Hematopoietic multipotent progenitor cell (in vitro differentiated cells): ENCODE measurements at regions not wholly inside any gene's neighbourhood (a gene's known extent, or its start where the extent isn't known, plus 50 kb on each side); places are given as distances from the start of the nearest gene placed in this dataset.

Experiments
- DNase-seq, 3 donors: peaks; one replicate each; pipeline ENCODE4 v3.0.0-alpha.2; 2011 to 2015; ENCODE audit warnings: low read depth in 2 of 3, low spot score in 2 of 3

DNA sequence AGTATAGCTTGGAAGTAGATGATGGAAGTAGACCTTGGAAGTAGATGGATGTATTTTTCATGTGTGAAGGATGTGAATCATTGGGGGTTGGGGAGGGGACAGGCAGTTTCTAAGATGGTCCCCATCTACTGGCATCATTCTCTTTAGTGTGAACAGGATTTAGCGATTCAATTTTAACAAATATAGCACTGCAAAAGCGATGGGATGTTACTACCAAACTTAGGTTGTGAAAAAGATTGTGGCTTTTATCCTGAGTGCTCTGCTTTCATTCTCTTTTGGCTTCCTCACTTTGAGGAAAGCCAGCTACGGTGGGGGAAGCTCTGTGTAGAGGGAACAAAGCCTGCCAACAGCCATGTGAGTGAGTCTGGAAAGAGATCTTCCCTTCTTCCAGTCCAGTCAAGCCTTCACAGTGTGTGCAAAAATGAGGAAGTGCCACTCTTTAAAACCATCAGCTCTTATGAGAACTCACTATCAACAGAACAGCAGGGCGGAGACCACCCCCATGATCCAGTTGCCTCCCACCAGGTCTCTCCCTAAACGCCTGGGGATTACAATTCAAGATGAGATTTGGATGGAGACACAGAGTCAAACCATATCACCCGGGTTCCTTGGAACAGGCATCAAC is 441.4 kb downstream of the SH3GL2 start:
- DNase-seq: no peak

DNA sequence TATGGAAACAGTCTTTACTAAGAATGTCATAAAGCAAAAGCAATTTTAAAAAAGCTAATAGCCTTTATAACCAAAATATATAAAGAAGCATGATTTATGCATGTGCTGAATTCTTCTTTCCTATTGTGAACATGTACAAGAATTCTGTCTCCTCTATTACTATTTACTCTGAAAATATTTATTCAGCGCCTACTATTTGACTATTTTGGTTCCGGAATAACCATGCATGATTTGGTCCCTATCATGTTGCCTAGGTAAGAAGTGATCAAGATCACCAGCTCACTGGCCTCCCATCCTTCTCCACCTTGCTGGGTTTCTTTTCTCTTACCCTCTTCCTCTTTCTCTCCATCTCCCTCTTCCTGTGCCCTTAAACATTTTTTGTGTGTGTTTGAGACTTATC is 443.8 kb downstream of the SH3GL2 start:
- no peak for DNase-seq

DNA sequence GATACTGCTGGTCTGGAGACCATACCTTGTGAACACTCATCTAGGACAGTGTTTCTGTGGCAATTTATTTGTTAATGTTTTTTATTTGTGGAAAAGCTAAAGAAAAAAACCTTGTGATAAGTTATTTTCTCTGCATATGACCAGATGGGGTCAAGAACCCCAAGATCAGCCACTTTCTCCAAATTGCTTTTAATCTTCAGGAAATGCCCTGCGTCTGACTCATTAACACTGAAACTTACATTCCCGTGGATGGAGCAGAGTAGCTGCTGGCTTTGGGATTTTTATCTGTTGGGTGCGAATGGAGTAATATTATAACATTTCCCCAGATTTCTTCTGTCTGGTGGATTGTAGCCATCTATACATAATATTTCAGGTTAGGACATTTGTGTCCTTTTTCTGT is 444.5 kb downstream of the SH3GL2 start:
- no peak for DNase-seq

DNA sequence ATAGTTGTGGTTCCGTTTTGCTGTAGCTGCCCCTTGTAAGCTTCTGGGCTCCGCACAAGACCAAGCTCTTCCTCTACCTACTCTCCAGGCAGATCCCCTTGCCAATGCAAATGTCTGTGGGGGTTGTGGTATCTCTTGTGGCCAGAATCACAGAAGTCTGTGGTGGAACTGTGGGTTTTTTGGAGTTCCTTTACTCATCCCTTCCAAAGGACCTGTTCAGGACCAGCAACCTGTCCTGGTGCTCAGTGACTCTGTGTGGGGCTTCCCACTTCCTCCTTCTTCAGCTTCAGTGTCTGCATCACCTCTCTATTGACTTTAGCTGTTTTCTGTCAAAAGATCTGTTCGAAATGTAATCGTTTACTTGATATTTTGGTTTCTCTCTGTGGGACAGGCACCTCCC is 441.3 kb upstream of the ADAMTSL1 start:
- DNase-seq: no peak

DNA sequence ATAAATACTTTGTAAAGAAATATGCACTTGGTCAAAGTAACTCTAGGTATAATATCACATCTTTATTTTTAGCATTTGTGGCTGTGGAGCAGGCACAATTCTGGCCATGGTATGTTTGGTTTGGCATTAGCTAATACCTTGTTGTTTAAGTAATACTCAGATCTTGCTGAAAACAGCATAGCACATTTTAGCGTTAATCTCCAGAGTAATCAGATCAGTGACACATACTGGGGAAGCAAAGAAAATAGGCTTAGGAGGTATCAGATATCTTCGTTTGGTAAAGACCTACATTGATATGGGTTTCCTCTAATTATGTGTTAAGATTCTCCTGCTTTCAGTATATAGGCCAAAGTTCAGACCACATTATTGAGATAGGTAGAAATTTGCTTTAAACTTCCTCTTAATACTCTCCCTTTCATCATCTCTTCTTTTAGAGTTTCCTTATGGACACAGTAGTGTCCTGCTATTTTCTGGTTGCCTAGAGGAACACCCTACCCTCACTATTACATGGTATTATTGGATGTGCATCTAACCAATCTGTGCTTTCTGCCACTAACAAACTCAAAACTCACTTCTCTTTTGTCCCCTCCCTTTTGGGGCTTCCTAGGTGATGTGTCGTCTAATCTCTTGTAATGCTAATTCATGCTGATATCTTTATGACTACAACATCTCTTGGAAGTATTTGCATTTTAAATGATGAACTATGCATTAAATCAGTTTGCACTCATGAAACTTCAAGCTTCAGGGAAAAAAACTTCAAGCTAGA is 437.3 kb upstream of the ADAMTSL1 start:
- DNase-seq: no peak

DNA sequence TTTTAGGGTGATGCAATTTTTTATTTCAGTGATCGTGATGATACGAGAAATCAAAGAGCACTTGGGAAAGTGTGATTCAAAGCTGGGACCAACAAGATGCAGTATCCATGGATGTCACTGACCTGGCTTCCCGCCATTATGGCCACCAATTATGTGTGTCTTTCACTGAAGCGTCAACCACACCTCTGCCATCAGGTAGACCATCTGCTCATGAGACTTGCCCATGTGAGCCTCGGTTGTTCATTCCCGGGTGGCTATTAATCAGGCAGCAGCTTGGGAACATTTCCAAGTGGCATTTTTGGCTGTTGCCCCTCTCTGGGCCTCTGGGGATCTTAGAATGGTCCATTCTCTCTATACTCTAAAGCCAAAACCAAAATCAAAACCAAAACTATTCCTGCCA is 436.0 kb upstream of the ADAMTSL1 start:
- DNase-seq: no peak

DNA sequence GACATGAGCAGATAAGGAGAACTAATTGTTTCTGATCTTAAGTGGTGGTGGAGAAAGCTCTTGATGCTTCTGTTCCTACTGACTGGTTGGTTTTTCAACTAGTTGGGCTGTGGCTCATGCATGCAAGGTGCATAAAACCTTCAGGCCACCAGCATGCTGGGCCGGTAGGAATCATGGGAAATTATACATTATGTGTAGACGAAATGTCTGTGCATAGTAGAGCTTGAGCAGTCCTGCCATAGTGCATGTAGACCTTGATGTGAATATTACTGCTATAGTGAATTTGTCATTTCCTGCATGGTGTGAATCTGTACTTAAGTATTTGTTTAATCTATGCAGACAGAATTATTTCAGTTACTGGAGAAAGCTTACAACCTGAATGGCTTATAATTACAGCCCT is 433.6 kb upstream of the ADAMTSL1 start:
- DNase-seq: no peak

DNA sequence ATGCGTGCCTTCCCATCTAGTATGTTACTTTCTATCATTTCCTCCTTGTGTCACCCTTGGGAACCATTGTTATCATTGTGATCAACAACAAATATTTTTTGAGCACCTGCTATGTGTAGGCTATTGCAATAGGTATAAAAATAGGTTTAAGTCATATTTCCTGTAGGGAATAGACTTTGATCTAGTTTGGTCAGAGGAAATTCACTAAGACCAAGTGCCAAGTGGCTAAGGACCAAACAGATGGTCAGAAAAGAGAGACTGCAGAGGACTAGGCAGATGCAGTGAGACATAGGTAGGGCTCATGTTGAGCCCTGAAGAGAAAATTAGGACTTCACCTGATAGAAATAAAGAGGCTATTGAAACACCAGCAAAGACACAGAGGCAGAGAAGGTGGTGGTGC is 430.0 kb upstream of the ADAMTSL1 start:
- DNase-seq: no peak

DNA sequence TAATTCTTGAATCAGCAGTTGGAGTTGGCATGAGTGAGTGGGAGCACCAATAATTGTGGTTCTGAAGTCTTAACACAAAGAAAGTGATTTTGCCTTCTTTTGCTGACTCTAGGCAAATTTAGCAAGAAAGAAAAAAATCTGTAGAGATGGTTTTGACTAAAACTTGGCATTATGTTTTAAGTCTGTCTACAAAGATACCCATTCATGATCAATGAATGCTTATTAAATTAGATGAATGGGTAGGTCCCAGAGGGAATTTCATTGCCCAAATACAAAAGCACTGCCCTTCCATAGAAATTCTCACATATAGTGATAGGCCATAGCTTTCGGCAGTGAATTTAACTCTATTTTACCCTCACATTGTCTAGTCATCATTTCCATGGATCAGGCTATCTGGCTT is 428.6 kb upstream of the ADAMTSL1 start:
- no peak for DNase-seq

DNA sequence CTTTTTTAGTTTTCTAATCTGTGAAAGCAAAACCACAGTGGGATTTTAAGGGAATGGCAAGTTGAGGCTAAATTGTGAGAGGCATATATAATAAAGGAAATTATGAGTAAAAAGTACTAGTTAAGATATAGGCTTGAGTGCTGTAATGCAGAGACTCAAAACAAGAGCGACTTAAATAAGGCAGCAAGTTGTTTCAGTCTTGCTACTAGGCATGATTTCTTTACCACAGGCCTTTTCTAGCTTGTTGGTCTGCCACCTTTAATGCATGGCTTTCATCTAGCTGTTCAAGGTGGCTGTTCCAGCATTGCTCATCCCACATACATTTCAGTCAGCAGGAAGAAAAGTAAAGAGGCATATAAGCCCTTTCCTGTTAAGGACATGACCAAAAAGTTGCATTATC is 427.9 kb upstream of the ADAMTSL1 start:
- DNase-seq: no peak

DNA sequence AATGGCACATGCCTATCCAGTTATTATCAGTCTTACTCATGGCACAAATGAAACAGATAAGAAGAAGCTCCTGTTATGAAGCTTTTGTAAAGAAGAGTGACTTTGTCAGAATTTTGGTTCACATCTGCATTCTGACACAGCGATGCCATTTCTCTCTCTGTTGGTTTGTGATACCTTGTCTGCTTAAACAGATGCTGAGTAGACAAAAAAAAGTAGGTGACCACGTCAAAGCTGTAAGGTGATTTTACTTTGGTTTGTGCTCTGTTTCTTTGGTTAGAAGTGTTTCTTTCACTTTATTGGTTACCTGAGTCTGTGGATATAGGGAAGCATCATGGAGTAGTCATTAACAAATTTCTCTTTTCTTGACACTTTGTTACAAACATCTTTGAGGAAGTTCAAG is 422.3 kb upstream of the ADAMTSL1 start:
- DNase-seq: no peak

DNA sequence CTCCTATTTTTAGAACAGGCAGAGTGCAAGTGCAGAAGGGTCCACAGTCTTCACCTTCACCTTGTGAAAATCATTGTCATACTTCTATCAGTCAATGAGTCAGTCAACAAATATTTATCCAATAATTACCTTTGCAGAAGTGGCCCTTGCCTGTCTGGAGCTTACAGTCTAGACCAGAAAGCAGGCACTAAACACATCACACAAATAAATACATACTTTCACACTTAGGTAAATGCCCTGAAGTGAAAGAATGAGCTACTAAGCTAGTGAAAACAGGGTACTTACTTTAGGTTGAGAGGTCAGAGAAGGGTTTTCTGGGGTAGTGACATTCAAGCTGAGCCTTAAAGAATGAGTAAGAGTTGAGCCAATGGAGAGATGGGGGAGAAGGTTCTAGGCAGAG is 421.9 kb upstream of the ADAMTSL1 start:
- DNase-seq: no peak

DNA sequence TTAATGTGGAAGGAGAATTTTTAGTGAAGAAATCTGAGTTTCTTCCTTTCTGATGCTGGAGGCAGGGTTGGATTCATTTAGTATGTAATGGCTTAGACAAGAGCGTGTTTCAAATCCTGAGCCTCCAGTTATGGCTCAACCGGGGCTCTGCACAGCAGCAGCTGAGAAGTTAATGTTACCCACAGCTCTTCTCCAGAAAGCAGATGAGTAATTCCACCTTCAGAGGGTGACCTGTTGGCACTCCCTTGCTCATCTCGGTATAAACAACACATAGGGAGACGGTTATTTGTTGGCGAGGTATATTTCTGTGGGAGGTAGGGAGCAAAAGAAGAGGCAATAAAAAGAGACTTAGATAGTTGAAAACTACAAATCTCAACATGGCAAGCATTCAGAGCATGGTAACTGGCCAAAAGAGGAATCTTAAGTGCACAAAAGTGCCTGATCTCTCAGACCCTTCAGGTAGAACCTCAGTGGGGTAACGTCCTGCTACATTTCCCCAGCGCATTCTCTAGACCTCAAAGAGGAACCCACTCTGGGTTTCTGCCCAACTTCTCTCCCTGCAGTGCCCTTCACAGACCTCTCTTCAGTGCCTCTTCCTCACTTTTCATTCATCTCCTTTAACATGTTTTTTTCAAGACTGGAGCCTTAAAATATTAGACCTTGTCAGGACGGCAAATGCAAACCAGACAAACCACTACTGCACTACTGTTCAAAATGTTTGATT is 417.5 kb upstream of the ADAMTSL1 start:
- no peak for DNase-seq

DNA sequence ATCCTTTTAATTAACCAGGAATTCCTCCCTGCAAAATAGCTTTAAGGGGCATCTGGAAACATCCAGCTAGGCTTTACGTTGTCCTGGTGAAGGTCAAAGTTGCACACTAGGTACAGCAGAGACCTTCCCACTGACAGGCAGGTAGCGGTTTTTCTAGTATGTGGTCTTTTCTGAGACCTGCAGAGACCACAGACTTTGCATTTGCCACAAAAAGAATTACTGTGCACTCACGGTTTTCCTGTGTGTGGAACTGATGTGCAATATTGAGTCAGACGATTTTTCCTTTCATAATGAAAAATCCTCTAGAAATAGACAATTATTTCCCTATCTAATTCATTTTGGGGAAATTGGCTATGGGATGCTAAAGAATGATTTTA is 417.0 kb upstream of the ADAMTSL1 start:
- no peak for DNase-seq

DNA sequence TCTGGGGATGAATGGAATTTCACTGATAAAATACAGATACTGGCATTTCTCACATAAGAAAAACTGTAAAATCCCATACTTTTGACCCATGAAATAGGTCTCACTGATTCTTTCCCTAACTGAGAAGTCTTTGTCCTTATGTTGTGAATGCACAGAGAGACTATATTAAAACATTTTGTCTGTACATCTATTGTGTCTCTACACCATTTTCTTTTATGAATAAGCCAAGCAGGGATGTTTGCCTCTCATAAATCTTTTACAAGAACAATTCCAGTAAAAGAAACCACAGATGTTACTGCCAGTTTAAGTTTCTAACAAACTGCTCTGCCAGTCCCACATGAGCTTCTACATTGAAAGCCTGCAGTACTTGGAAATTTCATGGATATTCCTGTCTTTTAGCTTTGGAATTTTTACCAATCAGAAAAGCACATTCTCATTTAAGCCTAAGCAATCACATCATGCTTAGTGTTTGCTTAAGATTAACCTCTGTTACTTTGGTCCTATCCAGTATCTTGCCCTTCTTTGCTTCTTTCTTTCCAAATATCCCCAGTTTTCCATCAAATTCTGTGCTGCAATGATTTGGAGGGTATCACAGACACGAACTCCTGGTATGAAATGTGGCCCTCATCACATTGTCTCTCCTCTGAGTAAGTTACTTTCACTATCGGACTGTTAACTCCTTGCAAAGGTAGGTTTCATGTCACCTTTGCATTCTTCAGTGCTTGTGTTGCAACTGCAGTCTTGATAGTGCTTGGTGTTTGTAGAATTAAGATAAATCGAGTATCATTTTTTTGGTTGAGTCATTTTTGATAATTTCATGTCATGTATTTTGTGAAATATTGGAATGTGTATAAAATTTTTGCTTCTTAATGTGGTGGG is 415.1 kb upstream of the ADAMTSL1 start:
- no peak for DNase-seq

DNA sequence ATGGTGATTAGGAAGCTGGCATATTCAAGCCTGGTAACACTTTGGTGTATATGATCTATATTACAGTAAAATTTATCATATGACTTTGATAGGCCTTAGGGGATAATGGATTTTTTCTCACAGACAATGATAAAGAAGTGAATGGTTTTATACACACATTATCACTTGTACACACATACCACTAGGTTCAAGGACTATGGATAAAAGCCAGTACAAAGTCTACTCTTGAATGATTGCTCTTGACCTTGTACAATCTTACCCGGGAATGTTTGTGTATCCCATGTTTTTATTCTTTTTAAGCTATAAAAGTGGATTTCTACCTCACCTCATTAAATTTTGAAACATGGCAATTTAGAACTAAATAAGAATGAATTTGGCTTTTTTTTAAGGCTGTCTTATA is 414.5 kb upstream of the ADAMTSL1 start:
- no peak for DNase-seq

DNA sequence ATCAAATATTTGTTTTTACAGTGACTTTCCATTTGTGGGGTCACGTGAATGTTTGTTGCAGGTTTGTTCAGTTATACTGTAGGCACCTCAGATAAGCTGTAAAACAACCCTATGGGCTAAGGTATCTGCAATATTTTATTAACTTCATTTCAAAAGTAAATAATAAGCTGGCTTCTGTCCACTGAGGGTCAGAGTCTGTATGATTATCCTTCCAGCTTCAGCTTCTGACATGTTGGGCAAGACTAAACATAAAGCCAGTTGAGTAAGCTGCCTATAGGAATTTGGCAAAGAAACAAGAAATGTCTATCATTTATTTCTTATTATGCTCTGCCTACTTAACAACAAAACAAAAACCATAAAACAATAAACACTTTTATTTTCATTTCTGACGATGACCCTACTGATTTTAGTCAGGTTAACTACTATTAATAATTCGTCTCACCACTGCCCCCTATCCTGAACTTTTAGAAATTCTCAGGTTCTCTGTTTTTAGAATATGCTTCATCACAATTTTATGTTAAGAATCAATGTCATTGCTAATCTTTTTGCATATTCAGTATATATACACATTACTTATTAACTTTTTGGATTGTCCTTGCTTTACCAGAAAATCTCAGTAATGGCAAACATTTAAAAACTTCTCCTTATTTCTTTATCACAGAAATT is 413.6 kb upstream of the ADAMTSL1 start:
- no peak for DNase-seq

DNA sequence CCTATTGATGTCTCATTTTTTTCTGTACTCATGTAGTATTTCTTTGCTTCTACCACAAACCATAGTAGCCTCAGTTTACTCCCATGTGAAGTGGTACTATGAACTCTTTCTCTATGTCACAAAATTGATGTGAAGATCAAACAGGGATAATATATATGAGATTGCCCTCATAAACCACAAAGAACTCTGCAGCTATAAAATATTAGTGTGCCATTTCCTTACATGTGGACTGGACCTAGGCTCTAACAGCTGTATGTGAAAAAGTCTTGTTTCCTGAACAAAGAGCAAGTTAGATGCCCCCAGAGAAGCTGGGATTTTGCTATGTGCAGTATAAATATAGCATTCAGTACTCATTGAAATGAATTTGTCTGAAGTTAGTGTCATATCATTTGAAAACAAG is 412.6 kb upstream of the ADAMTSL1 start:
- DNase-seq: no peak

DNA sequence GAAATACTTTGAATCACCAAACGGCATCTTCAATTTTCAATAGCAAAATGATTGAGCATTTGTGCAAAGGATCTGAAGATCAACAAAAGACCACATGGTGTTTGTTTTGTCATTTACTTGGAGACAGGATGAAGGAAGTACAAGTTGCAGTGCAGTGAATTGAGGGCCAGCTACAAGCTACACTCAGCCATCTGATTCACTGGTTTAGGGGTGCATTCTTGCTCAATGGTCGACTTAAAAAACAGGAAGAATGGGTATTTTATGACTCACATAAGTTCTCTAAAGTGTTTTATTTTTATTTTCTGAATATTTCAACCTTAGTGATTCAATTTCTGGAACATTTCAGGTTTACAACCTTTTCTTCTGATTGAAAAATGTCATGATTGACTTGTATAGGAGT is 412.1 kb upstream of the ADAMTSL1 start:
- DNase-seq: no peak

DNA sequence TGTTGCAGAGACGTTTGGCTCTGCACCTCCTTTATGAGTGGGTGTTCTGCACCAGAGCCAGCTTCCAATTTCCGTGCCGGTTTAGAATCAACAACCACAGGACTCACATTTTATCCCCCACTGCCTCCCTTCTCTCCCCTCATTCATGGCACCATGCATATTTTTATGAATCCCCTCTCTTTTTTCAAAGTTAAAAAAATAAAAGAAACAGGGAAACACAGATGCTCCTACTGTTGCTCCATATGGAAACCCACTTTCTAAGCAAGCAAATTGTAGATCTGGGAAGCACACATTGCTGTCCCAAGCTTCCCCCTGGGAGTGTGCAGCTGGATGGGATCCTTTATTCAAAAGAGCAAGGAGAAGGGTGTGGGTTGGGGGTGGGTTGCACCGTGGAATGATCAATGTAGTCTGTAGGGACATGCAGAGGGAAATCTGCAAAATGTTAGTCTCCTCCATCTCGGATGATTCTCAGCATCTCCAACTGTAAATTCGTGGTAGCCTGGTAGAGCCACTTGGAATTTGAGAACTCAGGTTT is 410.0 kb upstream of the ADAMTSL1 start:
- DNase-seq: no peak
